ENCODE measurements at regions not wholly inside any gene's neighbourhood (a gene's known extent, or its start where the extent isn't known, plus 50 kb on each side); places are given as distances from the start of the nearest gene placed in this dataset.

DNA sequence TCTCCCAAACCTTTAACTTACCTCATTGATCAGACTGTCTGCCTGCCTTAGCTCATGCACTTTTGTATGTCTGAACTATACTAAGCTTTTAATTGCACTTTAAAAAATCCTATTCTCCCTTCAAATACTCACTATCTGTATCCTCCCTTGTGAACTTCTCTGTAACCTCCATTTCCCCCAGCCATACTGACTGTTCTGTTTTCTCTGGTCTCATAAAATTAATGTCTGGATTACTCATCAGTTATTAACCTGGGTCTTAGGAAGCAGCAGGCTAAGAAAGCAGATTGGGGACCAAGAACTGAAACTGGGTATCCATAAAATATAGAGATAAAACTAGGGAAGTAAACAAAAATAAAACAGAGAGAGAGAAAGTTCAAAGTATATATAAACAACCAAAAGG is 469.3 kb upstream of the MAN1A1 start:
- H3K9me3 ChIP-seq (ENCODE audit: control insufficient read depth, low read depth, low read length) = no peaks in the 10 kb centered on the region
- Mint-ChIP-seq H3K9me3 (no peaks in the 10 kb centered on the region), H3K4me1 (no peaks in the 10 kb centered on the region), H3K36me3 (ENCODE audit: insufficient read depth in 1 of 3, low read depth in 3 of 3) (no peaks in the 10 kb centered on the region), H3K27me3 (ENCODE audit: low read depth) (no peaks in the 10 kb centered on the region), H3K27ac (no peak overlapping the region), H3K4me3 (no peak overlapping the region)
- no peak overlapping the region for H2AK5ac ChIP-seq (ENCODE audit: insufficient read length, low read length)
- H3K4me2 ChIP-seq (ENCODE audit: insufficient read depth, insufficient read length, low read length) = no peak overlapping the region
- H4K20me1 ChIP-seq (ENCODE audit: control insufficient read depth, insufficient read depth, insufficient read length) = no peaks in the 10 kb centered on the region
- no peaks in the 10 kb centered on the region for H3K27me3 ChIP-seq (ENCODE audit: insufficient read depth, low read length)
- DNase-seq = no peak
- no peak overlapping the region for H4K5ac ChIP-seq (ENCODE audit: insufficient read length, low read depth, low read length)
- H3K9ac ChIP-seq (ENCODE audit: extremely low read depth, insufficient read length, low read length) = no peak overlapping the region
- H3K27ac ChIP-seq (ENCODE audit: insufficient read length, low read depth, low read length) = no peak overlapping the region
- H3K14ac ChIP-seq (ENCODE audit: insufficient read depth, low read length) = no peak overlapping the region
- no peak overlapping the region for H2AFZ ChIP-seq (ENCODE audit: low read length)
- no peak overlapping the region for H3K56ac ChIP-seq (ENCODE audit: insufficient read length, low read depth, low read length)
- no peak overlapping the region for H2BK15ac ChIP-seq (ENCODE audit: low read depth, low read length)
- H3K18ac ChIP-seq (ENCODE audit: insufficient read length, low read depth, low read length) = no peak overlapping the region
- H2BK120ac ChIP-seq (ENCODE audit: low read depth, low read length, poor library complexity, severe bottlenecking) = no peak overlapping the region
- H3K23ac ChIP-seq (ENCODE audit: insufficient read length, low read depth, low read length) = no peak overlapping the region
- H2BK5ac ChIP-seq (ENCODE audit: insufficient read length, low read length) = no peak overlapping the region
- no peak overlapping the region for H3K4ac ChIP-seq (ENCODE audit: low read depth, low read length)
- no peak for TF ChIP-seq CTCF (conservative IDR thresholded peaks at IDR 0.05)
- no peaks in the 10 kb centered on the region for H3K4me1 ChIP-seq (ENCODE audit: insufficient read depth, low read length)
- no peak overlapping the region for H4K8ac ChIP-seq (replicated peaks; ENCODE audit: insufficient read length, low read depth, low read length)
- no peak overlapping the region for H2BK12ac ChIP-seq (ENCODE audit: insufficient read length, low read depth, low read length)
- no peak overlapping the region for H3T11ph ChIP-seq (ENCODE audit: low read length)
- H3K79me1 ChIP-seq (ENCODE audit: insufficient read depth, low read depth, low read length, poor library complexity, severe bottlenecking) = no peaks in the 10 kb centered on the region
- no peak overlapping the region for H4K91ac ChIP-seq (ENCODE audit: insufficient read length, low read depth, low read length)
- no peaks in the 10 kb centered on the region for H3K79me2 ChIP-seq (ENCODE audit: insufficient read depth, low read length)
- no peak overlapping the region for H2BK20ac ChIP-seq (ENCODE audit: low read depth, low read length, poor library complexity, severe bottlenecking)
- no peaks in the 10 kb centered on the region for H3K23me2 ChIP-seq (ENCODE audit: insufficient read length, low read depth, low read length, poor library complexity, severe bottlenecking)

All from H9 (cell line).